ENCODE measurements at regions not wholly inside any gene's neighbourhood (a gene's known extent, or its start where the extent isn't known, plus 50 kb on each side); places are given as distances from the start of the nearest gene placed in this dataset.

DNA sequence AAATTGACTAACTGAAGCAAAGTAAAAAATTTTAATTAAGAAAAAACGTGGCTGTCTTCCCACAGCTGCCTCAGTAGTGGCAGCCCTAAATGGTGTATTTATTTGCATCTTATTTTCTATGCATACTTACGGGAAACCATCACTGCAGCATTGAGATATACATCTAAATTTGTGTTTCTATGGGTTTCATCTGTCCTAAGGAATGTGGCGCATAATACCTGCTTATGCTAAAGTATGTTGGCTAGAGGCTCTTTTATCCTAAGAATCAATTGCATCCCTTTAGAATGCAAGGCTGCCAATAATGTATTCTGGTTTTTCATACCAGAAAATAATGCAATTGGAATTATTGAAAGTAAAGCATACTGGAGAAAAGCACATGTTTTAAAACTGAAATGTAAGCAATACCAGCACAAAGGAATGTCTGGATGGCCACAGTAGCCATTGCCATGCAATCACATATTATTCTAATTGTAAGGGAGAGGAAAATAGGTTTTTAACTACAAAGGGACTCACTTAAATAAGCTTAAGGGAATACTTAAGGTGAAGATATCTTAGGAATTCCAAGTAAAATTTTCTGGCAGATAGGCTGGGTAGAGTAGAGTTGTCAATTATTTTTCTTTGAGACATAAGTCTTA is 834.5 kb upstream of the NECTIN3 start:
- TF ChIP-seq FOXM1 (IDR thresholded peaks at IDR 0.05; ENCODE audit: low read depth, low read length) (no peak), EP300 (IDR thresholded peaks at IDR 0.05; ENCODE audit: borderline replicate concordance in 1 of 2, control insufficient read depth in 1 of 2, low read depth in 2 of 2, low read length in 2 of 2) (no peak), NFYB (IDR thresholded peaks at IDR 0.05; ENCODE audit: insufficient read depth, low read depth, low read length) (no peak), RAD21 (IDR thresholded peaks at IDR 0.05; ENCODE audit: insufficient read depth, low read depth, low read length) (no peak), POLR2A (IDR thresholded peaks at IDR 0.05; ENCODE audit: low read depth, low read length) (no peak), MXI1 (IDR thresholded peaks at IDR 0.05; ENCODE audit: low read depth, low read length) (no peak), NFYA (IDR thresholded peaks at IDR 0.05; ENCODE audit: borderline replicate concordance, low read depth, low read length) (no peak)
- TF ChIP-seq, protein P1, sequence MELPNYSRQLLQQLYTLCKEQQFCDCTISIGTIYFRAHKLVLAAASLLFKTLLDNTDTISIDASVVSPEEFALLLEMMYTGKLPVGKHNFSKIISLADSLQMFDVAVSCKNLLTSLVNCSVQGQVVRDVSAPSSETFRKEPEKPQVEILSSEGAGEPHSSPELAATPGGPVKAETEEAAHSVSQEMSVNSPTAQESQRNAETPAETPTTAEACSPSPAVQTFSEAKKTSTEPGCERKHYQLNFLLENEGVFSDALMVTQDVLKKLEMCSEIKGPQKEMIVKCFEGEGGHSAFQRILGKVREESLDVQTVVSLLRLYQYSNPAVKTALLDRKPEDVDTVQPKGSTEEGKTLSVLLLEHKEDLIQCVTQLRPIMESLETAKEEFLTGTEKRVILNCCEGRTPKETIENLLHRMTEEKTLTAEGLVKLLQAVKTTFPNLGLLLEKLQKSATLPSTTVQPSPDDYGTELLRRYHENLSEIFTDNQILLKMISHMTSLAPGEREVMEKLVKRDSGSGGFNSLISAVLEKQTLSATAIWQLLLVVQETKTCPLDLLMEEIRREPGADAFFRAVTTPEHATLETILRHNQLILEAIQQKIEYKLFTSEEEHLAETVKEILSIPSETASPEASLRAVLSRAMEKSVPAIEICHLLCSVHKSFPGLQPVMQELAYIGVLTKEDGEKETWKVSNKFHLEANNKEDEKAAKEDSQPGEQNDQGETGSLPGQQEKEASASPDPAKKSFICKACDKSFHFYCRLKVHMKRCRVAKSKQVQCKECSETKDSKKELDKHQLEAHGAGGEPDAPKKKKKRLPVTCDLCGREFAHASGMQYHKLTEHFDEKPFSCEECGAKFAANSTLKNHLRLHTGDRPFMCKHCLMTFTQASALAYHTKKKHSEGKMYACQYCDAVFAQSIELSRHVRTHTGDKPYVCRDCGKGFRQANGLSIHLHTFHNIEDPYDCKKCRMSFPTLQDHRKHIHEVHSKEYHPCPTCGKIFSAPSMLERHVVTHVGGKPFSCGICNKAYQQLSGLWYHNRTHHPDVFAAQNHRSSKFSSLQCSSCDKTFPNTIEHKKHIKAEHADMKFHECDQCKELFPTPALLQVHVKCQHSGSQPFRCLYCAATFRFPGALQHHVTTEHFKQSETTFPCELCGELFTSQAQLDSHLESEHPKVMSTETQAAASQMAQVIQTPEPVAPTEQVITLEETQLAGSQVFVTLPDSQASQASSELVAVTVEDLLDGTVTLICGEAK (IDR thresholded peaks at IDR 0.05; ENCODE audit: borderline replicate concordance), result no peak

Data from GM12878 (cell line).